Ascending aorta (tissue), 2 donors: ENCODE measurements at regions not wholly inside any gene's neighbourhood (a gene's known extent, or its start where the extent isn't known, plus 50 kb on each side); places are given as distances from the start of the nearest gene placed in this dataset.

ENCODE experiments used
- DNase-seq, 2 donors: peaks; one replicate each; pipeline ENCODE4 v3.0.0-alpha.2; 2019; ENCODE audit warnings: low spot score in 2 of 2
- H3K27ac ChIP-seq, 2 donors: fragments of 200-600 bp; sonication (generic); one replicate each; pipeline ENCODE4 v1.5.1; 2016 to 2017; ENCODE audit warnings: mild to moderate bottlenecking in 1 of 2
- H3K27me3 ChIP-seq: fragments of 200-600 bp; sonication (generic); one replicate; pipeline ENCODE4 v1.5.1; 2017
- H3K36me3 ChIP-seq, 2 donors: fragments of 200-600 bp; sonication (generic); one replicate each; pipeline ENCODE4 v1.5.1; 2016
- H3K4me1 ChIP-seq, 2 donors: fragments of 200-600 bp; sonication (generic); one replicate each; pipeline ENCODE4 v1.5.1; 2016 to 2017; ENCODE audit warnings: mild to moderate bottlenecking in 1 of 2
- H3K4me3 ChIP-seq, 2 donors: fragments of 200-600 bp; sonication (generic); one replicate each; pipeline ENCODE4 v1.5.1; 2016 to 2017; ENCODE audit warnings: mild to moderate bottlenecking in 1 of 2
- H3K9me3 ChIP-seq, 2 donors: fragments of 200-600 bp; sonication (generic); one replicate each; pipeline ENCODE4 v1.5.1; 2016
- intact Hi-C: fragments of 100-400 bp; cut with DNase I; formaldehyde crosslinking; loops from one replicate; pipeline ENCODE4 v1.15.1; 2023
- TF ChIP-seq, protein P1 (sequence below), 3 experiments: fragments of 200-600 bp in 2 of 3; fragments of 450-650 bp in 1 of 3; sonication (generic) in 2 of 3; IDR thresholded peaks; one replicate each; pipeline ENCODE4 v1.5.1; 2016 to 2019; ENCODE audit warnings: antibody characterized with exemption in 3 of 3, mild to moderate bottlenecking in 1 of 3, moderate library complexity in 1 of 3

DNA sequence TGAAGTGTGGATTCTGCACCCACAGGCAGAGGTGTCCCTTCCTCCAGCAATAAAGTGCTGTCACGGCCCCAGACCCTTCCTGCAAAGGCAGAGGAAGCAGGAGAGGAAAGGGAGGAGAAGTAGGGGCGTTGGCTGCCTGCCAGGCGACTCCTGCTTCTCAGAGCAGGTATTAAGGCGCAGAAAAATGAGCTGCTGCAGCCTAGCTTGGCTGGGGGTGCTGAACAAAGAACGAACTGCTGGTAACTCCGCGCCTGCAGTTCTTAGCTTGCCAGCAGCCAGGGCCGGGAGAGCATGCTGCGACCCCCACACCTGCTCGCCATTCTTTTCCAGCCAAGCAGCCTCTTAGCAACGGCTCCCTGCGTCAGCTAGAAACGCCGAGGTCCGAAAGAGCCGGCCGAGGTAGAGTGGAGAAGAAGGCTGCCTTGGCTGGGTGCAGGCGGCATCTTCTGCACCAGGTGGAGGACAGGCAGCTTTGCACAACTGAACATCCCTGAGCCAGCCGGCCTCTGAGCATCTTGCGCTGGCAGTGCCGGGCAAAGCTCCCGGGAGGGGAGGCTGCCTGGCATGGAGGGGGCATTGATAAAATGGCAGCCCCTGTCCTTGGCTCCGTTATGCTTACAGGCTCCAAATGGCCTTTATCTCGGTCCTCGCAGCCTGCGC lies 296.0 kb downstream of the MEX3B start:
- H3K4me3 ChIP-seq: no peak overlapping the region
- DNase-seq: no peak
- TF ChIP-seq, protein P1, sequence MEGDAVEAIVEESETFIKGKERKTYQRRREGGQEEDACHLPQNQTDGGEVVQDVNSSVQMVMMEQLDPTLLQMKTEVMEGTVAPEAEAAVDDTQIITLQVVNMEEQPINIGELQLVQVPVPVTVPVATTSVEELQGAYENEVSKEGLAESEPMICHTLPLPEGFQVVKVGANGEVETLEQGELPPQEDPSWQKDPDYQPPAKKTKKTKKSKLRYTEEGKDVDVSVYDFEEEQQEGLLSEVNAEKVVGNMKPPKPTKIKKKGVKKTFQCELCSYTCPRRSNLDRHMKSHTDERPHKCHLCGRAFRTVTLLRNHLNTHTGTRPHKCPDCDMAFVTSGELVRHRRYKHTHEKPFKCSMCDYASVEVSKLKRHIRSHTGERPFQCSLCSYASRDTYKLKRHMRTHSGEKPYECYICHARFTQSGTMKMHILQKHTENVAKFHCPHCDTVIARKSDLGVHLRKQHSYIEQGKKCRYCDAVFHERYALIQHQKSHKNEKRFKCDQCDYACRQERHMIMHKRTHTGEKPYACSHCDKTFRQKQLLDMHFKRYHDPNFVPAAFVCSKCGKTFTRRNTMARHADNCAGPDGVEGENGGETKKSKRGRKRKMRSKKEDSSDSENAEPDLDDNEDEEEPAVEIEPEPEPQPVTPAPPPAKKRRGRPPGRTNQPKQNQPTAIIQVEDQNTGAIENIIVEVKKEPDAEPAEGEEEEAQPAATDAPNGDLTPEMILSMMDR (IDR thresholded peaks at IDR 0.05): no peak
- intact Hi-C loops: no loop called here
- H3K27ac ChIP-seq: no peak overlapping the region
- H3K36me3 ChIP-seq: no peaks in the 10 kb centered on the region
- H3K9me3 ChIP-seq: no peaks in the 10 kb centered on the region
- no peaks in the 10 kb centered on the region for H3K27me3 ChIP-seq
- no peaks in the 10 kb centered on the region for H3K4me1 ChIP-seq

DNA sequence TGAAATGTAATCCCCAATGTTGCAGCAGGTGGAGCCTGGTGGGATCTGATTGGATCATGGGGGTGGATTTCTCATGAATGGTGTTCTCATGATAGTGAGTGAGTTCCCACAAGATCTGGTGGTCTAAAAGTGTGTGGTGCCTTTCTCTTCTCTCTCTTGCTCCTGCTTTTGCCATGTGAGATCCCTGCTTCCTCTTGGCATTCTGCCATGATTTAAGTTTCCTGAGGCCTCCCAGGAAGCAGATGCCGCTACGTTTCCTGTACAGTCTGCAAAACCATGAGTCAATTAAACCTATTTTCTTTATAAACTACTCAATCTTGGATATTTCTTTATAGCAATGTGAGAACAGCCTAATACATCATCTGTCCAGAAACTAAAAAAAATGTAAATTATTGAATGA lies 298.3 kb downstream of the MEX3B start:
- Histone ChIP-seq H3K27ac (no peak overlapping the region), H3K9me3 (no peaks in the 10 kb centered on the region), H3K27me3 (no peaks in the 10 kb centered on the region), H3K36me3 (no peaks in the 10 kb centered on the region), H3K4me3 (no peak overlapping the region), H3K4me1 (no peaks in the 10 kb centered on the region)
- no peak for DNase-seq
- TF ChIP-seq, protein P1 (IDR thresholded peaks at IDR 0.05): no peak
- intact Hi-C loops: no loop called here

DNA sequence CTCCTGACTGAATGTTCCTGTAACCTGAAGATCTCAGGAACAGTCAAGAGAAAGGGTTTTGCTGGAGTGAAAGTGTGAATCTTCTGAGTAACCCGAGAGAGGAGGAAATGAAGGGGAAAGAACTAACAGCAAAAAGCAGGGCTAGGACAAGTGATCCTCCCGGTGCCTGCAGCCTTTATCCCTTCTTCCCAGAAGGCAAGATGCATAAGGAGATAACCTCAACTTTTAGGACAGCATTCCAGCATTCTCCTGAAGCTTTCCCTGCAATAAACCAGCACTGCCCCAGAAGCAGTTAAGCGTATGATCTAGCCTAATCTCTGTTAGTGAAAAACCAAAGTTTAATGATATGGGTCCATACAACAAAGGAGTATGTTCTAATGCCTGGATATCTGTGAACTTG lies 298.8 kb downstream of the MEX3B start:
- H3K4me3 ChIP-seq: no peak overlapping the region
- DNase-seq: no peak
- TF ChIP-seq, protein P1 (IDR thresholded peaks at IDR 0.05): no peak
- H3K27ac ChIP-seq: no peak overlapping the region
- H3K36me3 ChIP-seq: no peaks in the 10 kb centered on the region
- no peaks in the 10 kb centered on the region for H3K4me1 ChIP-seq
- H3K27me3 ChIP-seq: no peaks in the 10 kb centered on the region
- intact Hi-C loops: no loop called here
- no peaks in the 10 kb centered on the region for H3K9me3 ChIP-seq

DNA sequence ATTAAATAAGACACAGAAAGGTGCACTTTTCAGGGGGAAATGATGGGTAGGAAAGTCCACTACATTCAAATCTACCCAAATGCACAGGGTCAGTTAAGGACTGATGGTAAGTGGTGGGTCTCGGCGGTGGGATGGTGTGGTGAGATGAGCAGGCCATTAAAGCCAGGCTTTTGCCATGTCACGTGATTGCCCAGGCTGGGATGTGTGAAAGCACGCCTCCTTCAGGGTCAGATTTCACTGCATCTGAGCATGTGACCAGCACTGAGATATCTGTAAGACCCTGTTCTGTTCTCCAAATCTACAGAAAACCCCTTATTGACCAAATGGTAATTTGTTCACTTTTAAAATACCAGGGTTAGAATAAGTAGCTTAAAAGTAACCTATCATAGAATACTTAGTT lies 301.5 kb downstream of the MEX3B start:
- intact Hi-C loops: no loop called here
- no peaks in the 10 kb centered on the region for H3K36me3 ChIP-seq
- TF ChIP-seq, protein P1 (IDR thresholded peaks at IDR 0.05): no peak
- no peak overlapping the region for H3K27ac ChIP-seq
- DNase-seq: no peak
- H3K4me1 ChIP-seq: no peaks in the 10 kb centered on the region
- H3K4me3 ChIP-seq: no peak overlapping the region
- no peaks in the 10 kb centered on the region for H3K27me3 ChIP-seq
- no peaks in the 10 kb centered on the region for H3K9me3 ChIP-seq

DNA sequence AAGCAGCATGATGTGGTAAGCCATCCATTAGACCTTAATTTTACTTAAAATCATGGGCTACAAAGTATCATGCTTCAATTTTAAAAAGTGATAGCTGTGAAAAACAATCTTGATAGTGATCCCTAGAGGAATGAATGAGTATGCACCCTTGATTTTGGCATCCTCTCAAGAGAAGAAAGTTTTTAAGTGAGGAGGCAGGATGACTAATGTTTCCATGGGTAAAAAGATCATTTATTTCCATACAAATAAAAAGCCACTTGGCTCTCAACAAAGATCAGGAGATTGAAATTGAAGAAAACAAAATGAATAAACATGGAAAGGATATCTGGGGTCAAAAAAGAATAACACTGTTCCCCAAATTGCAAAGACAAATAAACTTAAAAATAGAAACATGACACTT lies 305.4 kb downstream of the MEX3B start:
- DNase-seq: no peak
- Histone ChIP-seq H3K27ac (no peak overlapping the region), H3K4me1 (no peaks in the 10 kb centered on the region), H3K27me3 (no peaks in the 10 kb centered on the region), H3K4me3 (no peak overlapping the region), H3K36me3 (no peaks in the 10 kb centered on the region), H3K9me3 (no peaks in the 10 kb centered on the region)
- TF ChIP-seq, protein P1 (IDR thresholded peaks at IDR 0.05): no peak
- intact Hi-C loops: no loop called here

DNA sequence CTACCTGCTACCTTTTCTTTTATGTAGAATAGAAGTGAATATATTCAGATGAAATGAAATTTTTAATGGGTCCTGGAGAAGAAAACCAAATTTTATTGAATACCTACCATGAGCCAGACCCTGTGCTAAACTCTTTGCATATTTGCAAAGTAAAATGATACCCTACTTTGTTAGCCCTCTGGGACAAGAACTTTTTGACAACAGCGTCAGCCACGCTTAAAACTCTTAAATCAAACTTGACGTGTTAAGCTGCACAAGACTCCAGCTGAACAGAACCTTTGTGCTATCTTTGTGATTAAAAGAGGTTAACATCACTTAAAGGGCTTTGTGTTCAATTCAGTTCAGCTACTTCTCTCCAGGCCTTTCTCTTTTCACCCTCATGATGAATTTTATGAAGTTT lies 316.5 kb downstream of the MEX3B start:
- TF ChIP-seq, protein P1 (IDR thresholded peaks at IDR 0.05): no peak
- H3K4me3 ChIP-seq: no peak overlapping the region

More for the DNA sequence above, 316.5 kb downstream of the MEX3B start:
- no peaks in the 10 kb centered on the region for H3K27me3 ChIP-seq
- H3K36me3 ChIP-seq: no peaks in the 10 kb centered on the region
- no peaks in the 10 kb centered on the region for H3K9me3 ChIP-seq
- no peak overlapping the region for H3K27ac ChIP-seq
- H3K4me1 ChIP-seq: no peaks in the 10 kb centered on the region
- intact Hi-C loops: no loop called here
- DNase-seq: no peak
